ENCODE measurements at regions not wholly inside any gene's neighbourhood (a gene's known extent, or its start where the extent isn't known, plus 50 kb on each side); places are given as distances from the start of the nearest gene placed in this dataset.

GRCh38 chr9:81848472-81848871 lies 79.8 kb upstream of the SPATA31D4 start:
- no peak for DNase-seq

DNA sequence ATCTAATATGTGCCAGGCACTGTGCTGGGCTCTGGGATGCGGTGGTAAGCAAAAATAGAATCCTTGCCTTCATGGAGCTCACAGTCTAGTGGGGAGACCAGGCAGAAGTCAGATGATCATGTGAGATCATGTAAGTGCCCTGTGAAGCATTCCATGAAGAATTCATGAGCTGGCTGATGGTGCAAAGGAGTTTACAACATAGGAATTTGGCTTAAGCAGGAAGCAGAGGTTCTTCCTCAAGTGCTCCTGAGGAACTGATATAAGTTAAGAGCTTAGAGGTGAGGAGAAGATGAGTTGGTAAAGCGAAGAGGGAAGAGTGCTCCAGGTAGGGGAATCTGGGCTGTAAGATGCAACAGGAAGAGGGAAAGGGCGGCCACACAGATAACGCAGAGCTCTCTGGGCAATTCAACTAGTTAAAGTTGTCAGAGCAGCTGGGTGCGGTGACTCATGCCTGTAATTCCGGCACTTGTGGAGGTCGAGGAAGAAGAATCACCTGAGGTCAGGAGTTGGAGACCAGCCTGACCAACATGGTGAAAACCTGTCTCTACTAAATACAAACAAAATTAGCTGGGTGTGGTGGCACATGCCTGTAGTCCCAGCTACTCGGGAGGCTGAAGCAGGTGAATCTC lies 78.5 kb upstream of the SPATA31D4 start:
- no peak for DNase-seq

- DNase-seq, result no peak
Measured at GRCh38 chr9:81850724-81851123, 77.5 kb upstream of the SPATA31D4 start.

DNA sequence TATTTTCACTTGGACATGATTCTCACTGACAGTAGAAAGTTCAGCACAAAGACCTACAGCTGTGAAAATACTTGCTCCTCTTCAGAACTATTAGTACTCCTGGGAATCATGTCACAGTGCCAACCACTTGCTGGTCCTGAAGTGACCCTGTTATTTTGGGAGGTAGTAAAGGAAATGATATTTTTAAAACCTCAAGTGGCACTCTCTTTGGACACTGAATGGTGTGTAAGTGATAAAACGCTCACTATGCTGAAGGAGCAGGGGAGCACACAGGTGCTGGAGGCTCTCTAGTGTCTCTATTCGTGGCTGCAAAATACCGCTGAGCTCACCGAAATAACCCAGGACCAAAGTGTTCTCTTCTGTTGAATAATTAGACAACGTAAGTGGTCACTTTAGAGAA lies 76.9 kb upstream of the SPATA31D4 start:
- no peak for DNase-seq

GRCh38 chr9:81852820-81853219 lies 75.4 kb upstream of the SPATA31D4 start:
- no peak for DNase-seq

DNA sequence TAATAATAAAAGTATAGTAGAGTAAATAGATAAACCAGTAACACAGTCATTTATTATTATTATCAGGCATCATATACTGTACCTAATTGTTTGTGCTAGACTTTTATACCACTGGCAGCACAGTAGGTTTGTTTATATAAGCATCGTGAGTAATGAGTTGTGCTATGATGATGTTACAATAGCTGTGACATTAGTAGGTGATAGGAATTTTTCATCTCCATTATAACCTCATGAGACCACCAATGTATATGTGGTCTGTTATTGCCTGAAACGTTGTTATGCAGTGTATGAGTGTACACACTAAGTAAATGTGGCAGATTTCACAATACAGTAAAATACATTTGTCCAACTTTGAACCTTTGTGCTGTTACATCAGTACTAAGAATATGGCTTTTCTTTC lies 72.7 kb upstream of the SPATA31D4 start:
- DNase-seq, result no peak

- no peak for DNase-seq
Measured at GRCh38 chr9:81858657-81859430, 69.4 kb upstream of the SPATA31D4 start.

- DNase-seq, result no peak
Measured at GRCh38 chr9:81860581-81860980, 67.6 kb upstream of the SPATA31D4 start.

- no peak for DNase-seq
Measured at GRCh38 chr9:81861644-81862043, 66.6 kb upstream of the SPATA31D4 start.

GRCh38 chr9:81868145-81868544 lies 60.1 kb upstream of the SPATA31D4 start:
- no peak for DNase-seq

GRCh38 chr9:81871695-81872094 lies 56.5 kb upstream of the SPATA31D4 start:
- DNase-seq, result no peak

DNA sequence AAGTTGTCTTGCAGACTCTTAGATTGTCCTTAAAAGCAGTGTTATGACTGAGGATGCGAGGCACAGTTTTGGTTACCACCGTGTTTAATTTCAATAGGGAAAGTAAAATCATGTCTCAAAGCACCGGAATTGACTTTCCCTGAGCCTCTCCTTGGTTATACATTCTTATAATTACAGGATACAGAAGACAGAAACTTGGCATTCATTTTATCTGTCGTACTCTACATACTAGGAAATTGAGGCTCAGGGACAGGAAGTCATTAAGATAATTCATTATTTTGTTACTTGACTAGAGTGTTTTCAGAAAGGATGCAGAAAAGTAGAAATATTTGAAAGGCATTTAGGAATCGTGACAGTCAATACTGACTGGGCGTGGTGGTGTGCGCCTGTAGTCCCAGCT lies 54.0 kb upstream of the SPATA31D4 start:
- no peak for DNase-seq

DNA sequence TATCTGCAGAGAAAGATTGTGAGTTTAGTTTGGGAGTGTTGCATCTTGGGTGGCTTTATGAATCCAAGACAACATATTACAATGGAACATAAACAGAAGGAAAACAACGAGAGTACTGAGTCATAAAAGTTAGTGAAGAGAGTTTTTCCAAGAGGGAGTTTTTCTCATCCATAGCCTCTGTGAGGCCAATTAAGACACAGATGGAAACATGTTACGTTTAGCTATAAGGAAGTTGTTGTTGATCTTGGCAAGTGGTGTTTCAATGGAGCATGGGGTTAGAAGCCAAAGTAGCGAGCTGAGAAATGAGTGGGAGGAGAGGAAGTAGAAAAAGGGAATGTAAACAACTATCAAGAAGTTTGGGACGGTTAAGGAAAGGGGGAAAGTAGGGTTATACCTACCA lies 53.3 kb upstream of the SPATA31D4 start:
- DNase-seq, result no peak

DNA sequence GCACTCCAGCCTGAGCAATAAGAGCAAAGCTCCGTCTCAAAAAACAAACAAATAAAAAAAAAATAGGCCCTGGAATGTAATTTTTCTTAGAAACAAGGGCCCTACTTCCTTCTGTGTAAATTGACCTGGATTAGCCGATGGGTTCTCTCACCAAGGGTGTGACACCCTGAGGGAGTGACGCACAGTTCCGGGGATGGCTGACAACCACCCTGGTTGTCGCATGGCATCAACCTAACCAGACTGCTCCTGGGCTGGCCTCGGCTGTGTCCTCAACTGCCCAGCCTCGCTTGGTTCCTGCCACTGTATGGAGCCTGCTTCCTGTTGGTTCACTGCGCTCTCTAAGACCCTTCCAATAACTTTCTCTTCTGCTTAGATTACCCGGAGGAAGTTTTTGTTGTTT lies 51.2 kb upstream of the SPATA31D4 start:
- no peak for DNase-seq
